Neutrophil (primary cell): ENCODE measurements at regions not wholly inside any gene's neighbourhood (a gene's known extent, or its start where the extent isn't known, plus 50 kb on each side); places are given as distances from the start of the nearest gene placed in this dataset.
"Not testable (repeated sequence)": the region's sequence is repeated elsewhere in the genome, so short reads cannot be mapped to it uniquely, and the experiment has no call there.

Experiments used
- H3K27ac ChIP-seq: fragments of 200-600 bp; sonication (generic); 2 replicates; pipeline ENCODE4 v1.5.1; 2016; ENCODE audit warnings: mild to moderate bottlenecking, moderate library complexity
- H3K27me3 ChIP-seq: fragments of 200-600 bp; sonication (generic); 2 replicates; pipeline ENCODE4 v1.6.0; 2016; ENCODE audit warnings: mild to moderate bottlenecking
- H3K36me3 ChIP-seq: fragments of 200-600 bp; sonication (generic); 2 replicates; pipeline ENCODE4 v1.5.1; 2017
- H3K4me1 ChIP-seq, 2 experiments: fragments of 200-600 bp in 1 of 2; sonication (generic) in 1 of 2; 1 replicate in 1 of 2; 2 replicates in 1 of 2; pipeline versions ENCODE4 v1.5.1 to v1.6.1; 2013 to 2016; ENCODE audit warnings: low read depth in 1 of 2, low read length in 1 of 2, mild to moderate bottlenecking in 1 of 2, moderate library complexity in 1 of 2; ENCODE audit not compliant: control insufficient read depth in 1 of 2, insufficient read depth in 1 of 2
- H3K4me3 ChIP-seq, 2 experiments: fragments of 200-600 bp in 1 of 2; sonication (generic) in 1 of 2; 1 replicate in 1 of 2; 2 replicates in 1 of 2; pipeline ENCODE4 v1.5.1; 2013 to 2016; ENCODE audit warnings: low read depth in 1 of 2, low read length in 1 of 2, mild to moderate bottlenecking in 1 of 2, moderate library complexity in 1 of 2
- H3K9me3 ChIP-seq: fragments of 200-600 bp; sonication (generic); 2 replicates; pipeline ENCODE4 v1.5.1; 2016
- CTCF ChIP-seq: fragments of 200-600 bp; sonication (generic); IDR thresholded peaks from 2 replicates; pipeline ENCODE4 v1.5.1; 2016; ENCODE audit warnings: antibody characterized with exemption

- no peaks in the 10 kb centered on the region for H3K4me1 ChIP-seq
- H3K9me3 ChIP-seq: no peaks in the 10 kb centered on the region
- no peak for TF ChIP-seq CTCF
- no peaks in the 10 kb centered on the region for H3K36me3 ChIP-seq
- H3K4me3 ChIP-seq: no peak overlapping the region
- H3K27me3 ChIP-seq: no peaks in the 10 kb centered on the region
- H3K27ac ChIP-seq: no peak overlapping the region
Measured at GRCh38 chr15:95770196-95770595, 560.3 kb upstream of the NR2F2 start.

GRCh38 chr15:95772982-95773381 is 557.5 kb upstream of the NR2F2 start:
- no peak overlapping the region for H3K4me3 ChIP-seq
- TF ChIP-seq CTCF: no peak
- H3K27ac ChIP-seq: no peak overlapping the region
- no peaks in the 10 kb centered on the region for H3K4me1 ChIP-seq
- H3K36me3 ChIP-seq: no peaks in the 10 kb centered on the region
- no peaks in the 10 kb centered on the region for H3K27me3 ChIP-seq
- no peaks in the 10 kb centered on the region for H3K9me3 ChIP-seq

- peaks cover 7% of the 10 kb centered on the region for H3K9me3 ChIP-seq
- H3K27me3 ChIP-seq: no peaks in the 10 kb centered on the region
- no peak overlapping the region for H3K4me3 ChIP-seq
- no peak for TF ChIP-seq CTCF
- no peak overlapping the region for H3K27ac ChIP-seq
- H3K36me3 ChIP-seq: no peaks in the 10 kb centered on the region
- H3K4me1 ChIP-seq: no peaks in the 10 kb centered on the region
Measured at GRCh38 chr15:95784508-95784907, 546.0 kb upstream of the NR2F2 start.

GRCh38 chr15:95785276-95785675 is 545.2 kb upstream of the NR2F2 start:
- H3K4me3 ChIP-seq, H3K27ac ChIP-seq, H3K9me3 ChIP-seq, H3K4me1 ChIP-seq, H3K27me3 ChIP-seq, H3K36me3 ChIP-seq: not testable (repeated sequence)

- Histone ChIP-seq H3K4me1 (no peaks in the 10 kb centered on the region), H3K36me3 (no peaks in the 10 kb centered on the region), H3K4me3 (no peak overlapping the region), H3K27me3 (no peaks in the 10 kb centered on the region), H3K9me3 (no peaks in the 10 kb centered on the region), H3K27ac (no peak overlapping the region)
- no peak for TF ChIP-seq CTCF
Measured at GRCh38 chr15:95793231-95793630, 537.3 kb upstream of the NR2F2 start.

GRCh38 chr15:95795386-95795785 is 535.1 kb upstream of the NR2F2 start:
- Histone ChIP-seq H3K4me3 (no peak overlapping the region), H3K27ac (no peak overlapping the region), H3K27me3 (no peaks in the 10 kb centered on the region), H3K4me1 (no peaks in the 10 kb centered on the region), H3K9me3 (no peaks in the 10 kb centered on the region), H3K36me3 (no peaks in the 10 kb centered on the region)
- TF ChIP-seq CTCF: no peak
